Stimulated activated CD4-positive, alpha-beta T cell treated with anti-CD3 and anti-CD28 coated beads, Interleukin-4, amount 100 ng/mL, for 1 hour (primary cell): ENCODE measurements at regions not wholly inside any gene's neighbourhood (a gene's known extent, or its start where the extent isn't known, plus 50 kb on each side); places are given as distances from the start of the nearest gene placed in this dataset.
A peak's percentile ranks its signal among the peaks of the same experiment; 100 is the strongest.
"Not testable (repeated sequence)": the region's sequence is repeated elsewhere in the genome, so short reads cannot be mapped to it uniquely, and the experiment has no call there.

Source experiments
- DNase-seq: peaks from one replicate; pipeline ENCODE4 v3.0.0-alpha.2; 2020

DNA sequence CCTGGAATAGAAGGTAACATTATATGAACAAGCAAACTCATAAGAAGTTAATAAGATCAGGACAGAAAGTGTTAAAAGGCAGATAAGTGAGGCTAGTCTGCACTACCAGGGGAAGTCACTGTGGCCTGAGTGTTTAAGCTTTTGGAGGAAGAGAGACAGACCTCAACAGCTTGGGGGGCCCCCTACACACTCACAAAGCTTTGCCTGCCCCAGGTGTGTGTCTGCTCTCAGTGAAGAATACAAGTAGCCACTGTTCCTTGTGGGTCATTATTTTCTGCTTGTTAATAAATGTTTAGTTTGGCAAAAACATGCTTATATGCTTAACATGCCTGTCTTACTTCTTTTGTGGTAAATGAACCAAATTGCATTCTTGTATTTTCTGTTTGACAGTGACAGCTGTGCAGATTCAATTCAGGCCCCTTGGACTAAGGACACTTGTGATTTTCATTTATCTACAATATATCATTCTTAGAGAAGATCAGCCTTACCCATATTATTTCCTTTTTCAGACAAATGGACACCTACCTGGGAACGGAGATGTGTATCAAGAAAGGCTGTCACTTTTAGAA, 50.7 kb upstream of the C12orf71 start:
- no peak for DNase-seq

DNA sequence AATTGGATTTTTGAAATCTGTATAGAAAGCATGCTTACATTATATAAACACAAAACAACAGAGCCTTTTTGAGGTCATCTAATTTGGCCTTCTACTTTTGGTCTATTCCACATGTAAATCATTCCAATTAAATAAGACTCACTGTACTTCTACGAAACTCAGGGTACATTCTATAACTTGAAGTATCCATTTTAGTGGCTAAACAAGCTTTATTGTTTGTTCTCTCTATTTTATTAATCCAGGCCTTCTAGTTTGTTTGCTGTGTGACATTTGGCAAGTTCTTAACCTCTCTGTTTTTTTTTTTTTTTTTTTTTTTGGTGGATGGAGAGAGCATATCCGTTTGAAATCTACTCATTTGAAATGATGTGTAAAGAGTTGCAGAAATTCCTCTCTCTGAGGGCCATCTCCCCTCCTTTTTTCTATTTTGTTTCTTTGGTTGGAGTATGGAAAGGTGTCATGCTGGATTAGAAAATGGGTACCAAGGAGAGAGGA, 58.1 kb upstream of the C12orf71 start:
- no peak for DNase-seq

DNA sequence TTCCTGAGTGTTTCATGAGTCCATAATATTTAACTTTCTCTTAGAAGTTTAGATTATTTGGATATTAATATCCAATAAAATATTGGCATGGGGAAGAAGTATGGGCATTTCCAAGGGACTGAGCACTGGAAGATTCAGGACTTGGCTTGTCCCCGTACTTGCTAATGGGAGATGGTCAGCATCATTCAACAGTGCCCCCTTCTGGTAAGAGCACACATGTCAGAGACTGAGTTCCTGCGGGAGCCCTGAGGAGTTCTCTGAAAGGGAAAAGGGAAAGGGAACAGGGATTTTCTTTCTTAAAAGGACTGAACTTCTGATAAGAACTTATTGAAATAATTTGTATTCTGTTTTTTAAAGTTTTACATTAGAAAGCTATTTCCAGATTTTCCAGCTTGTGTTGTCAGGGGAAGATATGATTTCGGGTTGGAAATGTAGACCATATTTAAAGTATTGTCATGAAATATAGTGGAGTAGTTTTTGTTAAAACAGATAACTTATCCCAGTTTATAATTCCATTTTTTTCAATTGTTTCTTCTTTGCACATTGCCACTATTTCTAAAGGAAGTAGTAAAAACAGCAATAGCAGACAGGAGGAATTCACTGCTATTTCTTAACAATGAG, 59.8 kb upstream of the C12orf71 start:
- DNase-seq: no peak

DNA sequence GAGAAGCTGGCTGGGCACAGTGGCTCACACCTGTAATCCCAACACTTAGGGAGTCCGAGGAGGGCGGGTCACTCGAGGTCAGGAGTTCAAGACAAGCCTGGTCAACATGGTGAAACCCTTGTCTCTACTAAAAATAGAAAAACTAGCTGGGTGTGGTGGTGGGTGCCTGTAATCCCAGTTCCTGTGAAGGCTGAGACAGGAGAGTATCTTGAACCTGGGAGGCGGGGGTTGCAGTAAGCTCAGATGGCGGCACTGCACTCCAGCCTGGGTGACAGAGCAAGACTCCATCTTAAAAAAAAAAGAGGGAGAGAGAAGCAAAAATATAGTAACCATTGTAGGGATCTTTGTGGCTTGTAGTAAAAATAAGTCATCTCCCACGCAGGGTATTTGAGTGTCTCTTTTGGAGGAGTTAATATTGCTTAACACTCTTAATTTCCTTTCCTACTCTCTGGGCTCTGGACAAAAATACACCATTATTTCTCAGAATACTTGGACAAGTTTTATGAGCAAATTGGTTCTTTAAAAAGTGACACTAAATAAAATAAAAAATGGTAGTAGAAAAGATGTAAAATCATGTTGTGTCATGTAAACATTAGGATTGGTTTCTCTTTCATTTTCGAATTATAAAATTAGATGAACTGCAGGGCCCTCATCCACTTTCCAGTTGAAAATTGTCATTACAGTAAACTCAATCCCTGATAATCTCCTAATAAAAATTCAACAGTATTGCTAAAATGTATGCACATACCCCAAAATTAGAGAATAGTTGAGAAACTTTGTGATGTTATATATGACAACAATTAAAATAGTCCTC, 61.1 kb upstream of the C12orf71 start:
- no peak for DNase-seq

DNA sequence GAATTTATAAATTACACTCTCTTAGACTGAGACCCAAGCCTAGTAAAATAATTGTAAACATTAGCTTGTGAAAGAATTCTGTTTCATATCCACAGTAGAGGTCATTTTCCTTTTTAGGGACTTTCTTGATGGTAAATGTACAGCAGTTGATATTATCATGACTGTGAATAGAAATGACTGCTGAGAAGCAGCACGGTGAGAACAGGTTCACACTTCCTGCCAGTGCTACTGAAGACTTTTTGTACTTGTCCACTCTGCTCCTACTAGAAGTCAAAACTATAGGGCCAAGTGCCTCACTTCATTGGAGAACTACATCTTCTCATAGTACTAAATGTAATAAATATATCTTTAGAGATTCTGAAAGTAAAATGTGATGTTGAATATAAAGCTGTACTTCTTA, 63.3 kb upstream of the C12orf71 start:
- not testable (repeated sequence) for DNase-seq

DNA sequence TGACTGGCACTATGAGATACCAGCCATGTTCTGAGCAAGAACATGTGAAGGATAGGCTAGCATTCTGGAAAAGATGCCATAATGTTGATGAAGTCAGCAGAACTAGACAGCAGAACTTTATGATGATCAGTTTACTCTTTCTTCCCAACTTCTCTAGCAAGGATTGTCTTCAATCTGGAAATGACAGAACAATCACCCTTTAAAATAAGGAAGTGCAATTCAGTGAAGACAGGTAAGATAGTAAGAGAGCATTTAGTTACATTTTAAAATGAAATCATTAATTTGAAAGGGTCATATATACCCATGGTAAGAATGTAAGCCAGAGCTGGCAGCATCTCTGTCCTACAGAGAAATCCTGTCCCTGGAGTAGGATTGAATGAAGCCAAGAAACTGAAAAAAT, 66.0 kb upstream of the C12orf71 start:
- DNase-seq: no peak

DNA sequence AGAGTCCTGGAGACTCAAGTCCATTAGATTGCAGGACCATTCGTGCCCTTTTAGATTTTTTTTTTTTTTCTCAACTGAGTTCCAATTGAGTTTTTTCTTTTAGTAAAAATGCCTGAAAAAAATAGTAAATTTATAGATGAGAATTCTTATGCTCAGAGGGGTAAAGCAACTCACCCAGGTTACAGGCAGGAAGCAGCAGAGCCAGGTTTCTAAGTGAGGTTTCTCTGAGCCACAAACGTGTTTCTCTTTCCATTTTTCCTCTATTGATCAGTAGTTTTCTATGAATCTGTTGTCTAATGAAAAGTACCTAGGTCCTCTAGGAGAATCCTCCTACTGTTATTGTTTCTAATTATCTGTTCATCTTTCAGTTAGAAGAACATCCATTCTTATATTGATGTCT, 66.4 kb upstream of the C12orf71 start:
- no peak for DNase-seq

DNA sequence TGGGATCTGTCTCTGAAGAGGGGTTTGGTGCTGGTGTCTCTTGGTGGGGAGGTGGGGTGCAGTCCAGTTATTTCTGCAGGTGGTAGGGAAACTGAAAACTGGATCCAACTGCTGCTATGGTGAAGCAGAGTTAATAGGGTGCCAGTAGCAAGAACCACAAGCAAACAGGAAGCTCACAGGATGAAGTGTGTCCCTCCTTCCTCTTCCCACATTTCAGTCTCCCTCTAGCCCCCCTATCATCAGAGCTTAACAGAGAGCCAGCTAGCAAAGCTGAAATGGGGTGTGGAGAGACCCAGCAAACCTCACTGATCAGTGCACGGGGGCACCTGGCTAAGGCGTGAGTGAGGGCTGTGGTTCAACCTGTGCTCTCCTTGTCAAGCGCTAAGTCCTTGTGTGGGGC, 69.1 kb upstream of the C12orf71 start:
- DNase-seq: no peak

DNA sequence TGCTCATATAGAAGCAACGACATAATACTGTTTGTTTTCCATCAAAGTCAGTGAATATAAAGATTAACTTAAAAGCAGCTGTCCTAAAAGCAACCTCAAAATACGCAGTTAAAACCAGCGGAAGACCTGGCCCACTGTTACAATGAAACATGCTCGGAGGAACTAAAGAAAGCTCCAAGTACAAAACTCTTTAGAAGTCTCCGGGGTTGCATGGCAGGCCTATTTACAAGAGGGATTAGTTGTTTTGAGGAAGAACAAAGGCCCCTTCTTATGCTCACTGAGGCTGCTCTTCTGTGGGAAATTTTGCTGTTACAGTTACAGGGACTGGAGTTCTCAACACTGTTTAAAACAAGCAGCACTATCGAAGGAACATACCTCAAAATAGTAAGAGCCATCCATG, 75.9 kb upstream of the C12orf71 start:
- DNase-seq: no peak

DNA sequence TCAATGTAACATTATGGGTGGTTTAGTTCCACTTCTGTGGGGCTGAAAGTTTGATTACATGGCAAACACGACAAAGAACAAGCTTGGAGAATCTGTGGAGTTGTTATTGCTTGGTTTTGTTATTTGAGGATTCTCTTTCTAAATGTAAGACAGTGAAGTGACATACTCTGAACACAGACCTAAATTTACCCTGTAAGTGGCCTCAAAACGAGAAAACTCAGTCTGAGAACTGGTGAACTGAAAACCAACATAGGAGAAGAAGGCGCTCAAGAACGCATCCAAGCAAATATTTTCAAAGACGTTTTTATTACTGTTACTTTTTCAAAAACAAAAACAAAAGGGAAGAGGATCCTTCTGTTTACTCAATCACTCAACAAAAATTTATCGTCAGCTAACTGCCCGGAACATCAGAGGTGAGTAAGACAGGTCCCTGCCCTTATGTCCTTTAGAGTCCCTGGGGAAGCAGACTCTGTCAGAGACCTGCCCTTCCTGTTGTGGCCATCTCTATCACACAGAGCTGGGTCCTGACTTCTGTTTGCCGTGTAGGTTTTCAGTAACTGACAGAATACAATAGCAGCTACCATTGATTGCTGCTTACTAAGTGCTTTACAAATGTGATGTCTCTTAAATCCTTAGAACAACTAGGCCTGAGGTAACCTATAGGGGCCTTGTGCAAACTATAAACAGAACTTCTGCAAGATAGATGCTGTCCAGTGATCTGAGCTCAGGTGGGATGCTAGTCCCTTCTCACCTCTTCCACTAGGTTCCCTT, 79.3 kb upstream of the C12orf71 start:
- DNase-seq: no peak

DNA sequence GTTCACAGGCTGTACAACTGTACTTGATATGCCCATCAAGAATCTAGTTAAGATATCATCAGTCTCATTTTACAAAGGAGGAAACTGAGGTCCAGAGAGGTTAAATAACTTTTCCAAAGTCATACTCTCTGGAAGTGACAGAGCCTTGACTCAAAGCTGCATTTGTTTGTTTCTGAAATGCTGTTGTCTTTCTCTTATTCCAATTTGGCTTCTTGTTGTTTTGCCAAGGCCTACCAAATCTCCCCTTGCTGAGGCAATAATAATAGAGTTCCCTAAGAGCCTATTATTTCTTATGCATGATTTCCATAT, 79.8 kb upstream of the C12orf71 start:
- no peak for DNase-seq

DNA sequence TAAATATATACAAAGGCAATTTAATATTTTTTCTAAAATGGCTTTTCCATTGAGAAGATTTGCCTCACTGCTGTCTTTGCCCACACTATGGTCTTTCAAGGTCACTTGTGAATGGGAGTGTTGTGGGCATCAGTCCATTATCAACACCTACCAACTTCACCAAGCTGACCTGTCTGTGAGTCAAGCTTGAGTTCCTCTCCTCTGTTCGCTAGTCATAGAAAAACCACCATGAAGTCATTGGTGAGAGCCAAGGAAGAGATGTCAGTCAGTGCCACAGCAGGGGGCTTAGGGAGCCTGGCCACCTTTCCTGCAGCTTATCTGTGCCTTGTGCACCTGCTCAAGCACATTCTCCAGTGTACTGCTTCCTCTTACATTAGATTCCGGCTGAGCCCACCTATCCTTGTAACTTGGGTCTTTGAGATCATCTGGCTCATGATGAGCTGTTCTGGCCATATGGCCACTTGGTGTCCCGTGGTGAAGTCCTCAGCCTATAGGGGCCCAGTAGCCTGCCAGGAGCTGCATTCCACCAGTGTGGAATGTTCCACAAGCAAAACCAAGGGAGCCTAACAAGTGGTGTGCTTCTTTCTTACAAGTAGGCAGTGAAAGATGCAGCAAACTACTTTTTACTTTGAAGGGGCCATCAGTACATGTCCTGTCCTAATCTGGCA, 80.8 kb upstream of the C12orf71 start:
- DNase-seq: no peak

DNA sequence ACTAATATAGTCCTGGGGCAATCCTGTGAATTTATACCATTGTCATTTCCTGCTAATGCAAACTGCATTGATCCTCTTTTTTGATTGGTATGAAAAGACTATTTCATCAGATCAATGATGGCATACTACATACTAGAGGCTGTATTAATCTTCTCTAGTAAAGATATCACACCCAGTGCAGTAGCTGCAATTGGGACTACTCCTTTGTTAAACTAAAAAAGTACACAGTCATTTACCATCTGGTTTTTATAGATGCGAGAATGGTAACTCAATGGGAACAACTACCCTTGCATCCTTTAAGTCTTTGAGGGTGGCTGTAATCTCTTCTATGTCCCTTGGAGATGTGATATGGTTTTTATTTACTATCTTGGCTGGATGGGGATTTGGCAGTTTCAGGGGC, 80.2 kb upstream of the STK38L start:
- no peak for DNase-seq

DNA sequence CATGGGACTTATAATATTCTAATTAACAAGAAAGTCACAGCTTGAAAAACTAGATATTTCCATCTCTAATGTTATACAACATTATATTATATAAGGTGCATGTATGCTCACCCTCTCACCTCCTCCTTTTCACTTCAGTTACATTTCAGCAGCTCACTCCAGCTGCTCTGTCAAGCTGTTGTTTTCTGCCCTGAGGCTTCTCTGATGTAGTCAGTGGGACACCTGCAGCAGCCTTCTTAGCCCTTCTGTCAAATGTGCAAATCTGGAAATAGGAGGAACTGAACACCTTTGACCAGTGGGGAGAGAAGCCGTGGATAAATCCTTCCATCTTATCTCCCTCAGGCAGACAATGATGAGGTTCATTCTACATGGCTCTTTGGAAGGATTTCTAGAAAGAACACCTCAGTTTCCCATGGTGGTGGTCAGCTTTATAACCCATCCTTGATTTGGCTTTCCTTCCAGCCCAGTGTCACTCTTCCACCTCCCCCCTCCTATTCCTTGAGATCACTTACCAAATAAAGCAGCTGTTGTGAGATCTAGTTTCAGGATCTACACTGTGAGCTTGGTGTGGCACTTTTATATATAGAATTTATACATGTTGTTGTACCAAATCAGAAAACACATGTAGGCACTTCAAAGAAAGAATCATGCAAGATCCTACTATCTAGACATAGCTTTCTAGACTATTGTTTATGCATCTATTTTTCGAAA, 79.6 kb upstream of the STK38L start:
- DNase-seq: no peak

DNA sequence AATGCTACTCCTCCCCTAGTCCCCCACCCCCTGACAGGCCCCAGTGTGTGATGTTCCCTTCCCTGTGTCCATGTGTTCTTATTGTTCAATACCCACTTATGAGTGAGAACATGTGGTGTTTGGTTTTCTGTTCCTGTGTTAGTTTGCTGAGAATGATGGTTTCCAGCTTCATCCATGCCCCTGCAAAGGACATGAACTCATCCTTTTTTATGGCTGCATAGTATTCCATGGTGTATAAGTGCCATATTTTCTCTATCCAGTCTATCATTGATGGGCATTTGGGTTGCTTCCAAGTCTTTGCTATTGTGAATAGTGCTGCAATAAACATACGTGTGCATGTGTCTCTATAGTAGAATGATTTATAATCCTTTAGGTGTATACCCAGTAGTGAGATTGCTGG, 78.1 kb upstream of the STK38L start:
- not testable (repeated sequence) for DNase-seq

DNA sequence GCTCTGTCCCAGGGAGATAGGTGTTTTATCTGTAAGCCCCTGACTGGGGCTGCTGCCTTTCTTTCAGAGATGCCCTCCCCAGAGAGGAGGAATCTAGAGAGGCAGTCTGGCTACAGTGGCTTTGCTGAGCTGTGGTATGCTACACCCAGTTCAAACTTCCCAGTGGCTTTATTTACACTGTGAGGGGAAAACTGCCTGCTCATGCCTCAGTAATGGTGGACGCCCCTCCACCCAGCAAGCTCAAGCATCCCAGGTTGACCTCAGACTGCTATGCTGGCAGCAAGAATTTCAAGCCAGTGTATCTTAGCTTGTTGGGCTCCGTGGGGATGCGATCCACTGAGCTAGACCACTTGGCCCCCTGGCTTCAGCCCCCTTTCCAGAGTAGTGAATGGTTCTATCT, 72.6 kb upstream of the STK38L start:
- DNase-seq: not testable (repeated sequence)

DNA sequence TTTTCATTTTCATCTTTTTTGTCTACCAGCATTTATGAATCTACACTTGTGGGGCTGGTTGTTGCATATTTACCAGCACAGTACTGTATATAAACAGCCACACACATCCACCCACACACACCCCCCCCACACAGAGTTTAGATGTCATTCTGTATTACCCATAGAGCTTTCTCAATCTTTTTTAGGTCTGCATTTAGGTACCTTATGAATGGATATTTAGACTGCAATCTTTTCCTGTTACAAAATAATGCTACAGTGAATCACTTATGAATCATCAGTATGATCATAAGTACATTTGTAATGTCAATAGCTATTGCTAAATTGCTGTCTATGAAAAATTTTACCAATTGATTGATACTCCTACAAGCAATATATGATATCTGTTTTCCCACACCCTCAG, 67.3 kb upstream of the STK38L start:
- DNase-seq: peak; percentile 38

DNA sequence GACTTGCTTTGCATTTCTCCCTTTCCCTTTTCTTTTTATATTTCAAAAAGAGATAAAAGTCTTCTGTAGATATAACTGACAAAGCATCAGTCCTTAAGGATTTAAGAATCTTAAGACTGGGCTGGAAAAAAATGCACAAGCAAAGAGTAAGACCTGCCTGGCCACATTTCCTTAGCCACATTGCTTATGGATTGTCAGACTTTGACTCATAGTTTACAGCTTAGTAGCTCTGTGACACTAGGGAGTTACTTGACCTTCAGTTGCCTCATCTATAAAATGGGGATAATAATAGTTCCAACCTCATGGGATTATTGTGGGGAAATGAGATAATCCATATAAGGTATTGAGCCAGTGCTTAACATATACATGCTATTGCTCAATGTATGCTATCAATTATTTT, 66.4 kb upstream of the STK38L start:
- DNase-seq: no peak

DNA sequence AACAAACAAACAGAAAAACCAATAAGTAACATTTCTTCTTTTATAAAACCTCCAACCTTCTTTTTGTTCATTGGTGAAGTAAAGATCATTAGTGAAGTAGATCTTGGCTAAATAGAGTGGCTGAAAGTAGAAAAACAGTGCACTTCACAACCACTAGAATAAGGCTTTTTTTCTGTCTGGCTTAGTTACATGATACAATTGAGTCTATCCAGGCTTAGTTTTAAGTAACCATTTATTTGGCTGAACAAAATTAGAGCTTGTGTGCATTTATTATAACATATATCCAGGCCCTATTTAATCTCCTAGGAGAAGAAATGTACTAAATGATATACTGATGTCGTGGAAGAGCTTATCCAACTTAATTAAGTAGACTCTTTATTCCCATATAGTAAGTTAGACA, 65.8 kb upstream of the STK38L start:
- no peak for DNase-seq

DNA sequence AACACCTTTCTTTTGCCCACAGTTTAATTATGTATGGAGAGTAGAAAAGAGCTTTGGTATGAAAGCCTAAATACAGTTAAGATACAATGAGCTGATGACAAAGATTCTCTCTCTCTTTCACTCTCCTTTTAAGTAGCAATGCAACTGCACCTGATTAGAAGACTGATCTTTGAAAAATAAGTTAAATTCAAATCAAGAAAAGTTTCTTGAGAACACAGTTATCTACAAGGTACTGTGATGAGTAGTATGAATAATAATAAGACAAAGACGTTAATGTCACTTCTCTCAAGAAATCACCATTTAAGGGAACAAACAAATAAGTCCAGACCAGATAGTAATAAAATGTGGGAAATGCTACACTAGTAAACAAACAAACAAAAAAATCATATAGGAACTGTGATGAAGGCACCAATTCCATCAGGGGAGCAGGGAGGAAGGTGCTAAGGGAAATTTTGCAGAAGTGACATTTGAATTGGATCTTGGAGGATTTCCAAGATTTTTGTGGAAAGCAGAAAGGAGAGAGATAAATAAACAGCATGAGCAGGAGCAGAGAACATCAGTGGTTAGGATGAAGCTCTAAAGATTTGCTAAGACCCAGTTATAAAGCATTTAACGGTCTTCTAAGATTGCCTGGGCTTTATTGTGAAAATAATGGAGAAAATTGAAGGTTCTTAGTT, 65.2 kb upstream of the STK38L start:
- DNase-seq: no peak

DNA sequence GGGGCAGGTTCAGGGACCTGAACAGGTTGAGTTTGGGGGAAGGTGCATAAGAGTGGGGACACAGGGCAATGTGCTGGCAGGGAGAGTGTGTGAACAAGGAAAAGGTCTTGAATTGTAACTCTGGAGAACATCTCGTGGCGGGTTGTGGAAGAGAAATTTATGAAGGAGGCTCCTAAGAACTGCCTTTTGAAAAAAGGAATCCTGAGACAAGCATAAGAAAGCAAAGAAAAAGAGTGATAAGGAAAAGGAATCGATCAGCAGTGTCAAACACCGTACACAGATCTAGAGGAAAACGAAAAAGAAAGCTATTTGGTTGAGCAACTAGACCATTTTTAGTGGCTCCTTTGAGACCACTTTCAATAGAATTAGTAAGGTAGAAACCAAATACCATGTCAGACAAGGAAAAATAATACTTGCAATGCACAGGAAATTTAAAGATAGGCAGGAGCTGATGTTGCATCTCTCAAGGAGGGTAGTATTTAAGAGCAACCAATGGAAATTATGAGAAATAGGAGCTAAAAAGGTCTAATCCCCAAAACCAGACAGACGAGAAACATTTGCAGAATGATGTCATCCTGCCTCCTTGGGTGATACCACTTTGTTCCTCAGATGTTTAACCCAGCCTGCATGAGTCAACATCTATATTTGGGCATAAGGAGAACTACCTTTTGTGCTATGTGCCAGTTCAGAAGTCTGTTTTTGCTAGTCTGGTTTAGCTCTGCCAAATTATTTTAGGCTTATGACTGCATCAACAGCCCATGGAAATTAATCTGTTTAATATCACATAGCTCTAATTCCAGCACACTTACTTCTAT, 64.5 kb upstream of the STK38L start:
- no peak for DNase-seq
